CD4-positive, alpha-beta T cell (primary cell): ENCODE measurements at regions not wholly inside any gene's neighbourhood (a gene's known extent, or its start where the extent isn't known, plus 50 kb on each side); places are given as distances from the start of the nearest gene placed in this dataset.

Source experiments
- ATAC-seq: fragments of 200-7000 bp; cut with Tn5 transposase; one replicate; pipeline ENCODE4 v1.10.0; 2022; ENCODE audit warnings: mild to moderate bottlenecking; ENCODE audit not compliant: poor library complexity
- CTCF ChIA-PET: fragments of 350-600 bp; sonication (Branson Sonifier 250); formaldehyde crosslinking; loops from one replicate; lab custom pipeline; 2021; ENCODE audit warnings: antibody characterized with exemption, inconsistent platforms; lab: Charles Lee
- POLR2A ChIA-PET: fragments of 350-600 bp; sonication (Branson Sonifier 250); formaldehyde crosslinking; loops from one replicate; lab custom pipeline; 2021; ENCODE audit warnings: antibody characterized with exemption, inconsistent platforms; lab: Charles Lee
- DNase-seq, 14 experiments: peaks; one replicate each; pipeline ENCODE4 v3.0.0-alpha.2; 2013 to 2020; ENCODE audit warnings: mixed read lengths in 2 of 14
- H3K27ac ChIP-seq, 2 donors: one replicate each; pipeline versions ENCODE4 v1.5.1 to v1.7.0; 2013; ENCODE audit warnings: low read length in 2 of 2, low read depth in 1 of 2, mild to moderate bottlenecking in 1 of 2
- H3K27me3 ChIP-seq, 2 experiments: 1 replicate in 1 of 2; 2 replicates in 1 of 2; pipeline versions ENCODE4 v1.6.1 to v1.7.0; 2013; ENCODE audit warnings: low read length in 2 of 2, control low read depth in 1 of 2, mild to moderate bottlenecking in 1 of 2, moderate library complexity in 1 of 2; ENCODE audit not compliant: insufficient read depth in 2 of 2, control insufficient read depth in 1 of 2
- H3K36me3 ChIP-seq: one replicate; pipeline ENCODE4 v1.6.1; 2013; ENCODE audit warnings: low read length, control low read depth; ENCODE audit not compliant: insufficient read depth
- H3K4me1 ChIP-seq: one replicate; pipeline ENCODE4 v1.6.1; 2013; ENCODE audit warnings: low read length, control low read depth; ENCODE audit not compliant: insufficient read depth
- H3K4me3 ChIP-seq: one replicate; pipeline ENCODE4 v1.5.1; 2013; ENCODE audit warnings: mild to moderate bottlenecking, low read length, moderate library complexity
- H3K9me3 ChIP-seq, 2 experiments: 1 replicate in 1 of 2; 2 replicates in 1 of 2; pipeline versions ENCODE4 v1.6.1 to v1.7.0; 2013; ENCODE audit warnings: low read length in 2 of 2, mild to moderate bottlenecking in 2 of 2, control low read depth in 1 of 2, moderate library complexity in 1 of 2; ENCODE audit not compliant: control insufficient read depth in 1 of 2, insufficient read depth in 1 of 2
- H3K27ac Mint-ChIP-seq: one replicate; pipeline ENCODE4 v1.8.0; 2020; ENCODE audit warnings: mixed read lengths
- H3K27me3 Mint-ChIP-seq: one replicate; pipeline ENCODE4 v1.8.0; 2021; ENCODE audit warnings: mixed read lengths
- H3K36me3 Mint-ChIP-seq: one replicate; pipeline ENCODE4 v1.8.0; 2021; ENCODE audit warnings: low read depth, mixed read lengths
- H3K4me1 Mint-ChIP-seq: one replicate; pipeline ENCODE4 v1.8.0; 2021; ENCODE audit warnings: low read depth, mixed read lengths
- H3K4me3 Mint-ChIP-seq: one replicate; pipeline ENCODE4 v1.8.0; 2020; ENCODE audit warnings: mild to moderate bottlenecking, mixed read lengths
- H3K9me3 Mint-ChIP-seq: one replicate; pipeline ENCODE4 v1.8.0; 2020; ENCODE audit warnings: mixed read lengths
- intact Hi-C, 2 experiments: fragments of 100-400 bp; cut with DNase I in 1 of 2; cut with micrococcal nuclease in 1 of 2; formaldehyde crosslinking; loops; one replicate each; pipeline versions ENCODE4 v1.15.1 to v1.9.0; 2023 to 2025; cut with DNase I, micrococcal nuclease
- TF ChIP-seq, protein P1 (sequence below): fragments of 200-600 bp; IDR thresholded peaks from one replicate; pipeline ENCODE4 v1.8.0; 2022; ENCODE audit warnings: antibody characterized with exemption, mild to moderate bottlenecking

DNA sequence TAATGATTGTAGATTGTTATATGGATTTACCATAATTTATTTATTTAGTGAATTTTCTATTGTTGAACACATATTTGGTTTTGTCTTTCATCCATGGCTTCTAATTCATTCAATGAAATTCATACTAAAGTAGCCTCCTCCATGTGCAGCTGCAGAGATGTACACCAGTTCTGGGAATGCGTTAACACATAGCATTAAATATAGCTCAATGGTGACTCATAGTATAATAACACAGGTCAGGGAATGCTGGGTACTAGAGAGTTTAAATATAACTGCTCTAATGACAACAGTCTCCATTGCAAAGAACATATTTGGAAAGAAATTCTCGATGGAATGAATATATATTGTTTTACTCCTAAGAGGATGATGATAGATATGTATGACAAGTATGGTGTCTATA lies 1190.2 kb upstream of the NRXN1 start:
- intact Hi-C loops = no loop called here
- H3K4me1 ChIP-seq = no peaks in the 10 kb centered on the region
- CTCF ChIA-PET = no interaction called here
- no peaks in the 10 kb centered on the region for H3K27me3 ChIP-seq
- no peak overlapping the region for H3K27ac ChIP-seq
- Mint-ChIP-seq H3K4me1 (no peaks in the 10 kb centered on the region), H3K27me3 (no peaks in the 10 kb centered on the region), H3K36me3 (no peaks in the 10 kb centered on the region), H3K9me3 (peaks cover 6% of the 10 kb centered on the region), H3K4me3 (no peak overlapping the region), H3K27ac (no peak overlapping the region)
- H3K36me3 ChIP-seq = no peaks in the 10 kb centered on the region
- ATAC-seq (no peak), DNase-seq (no peak)
- TF ChIP-seq, protein P1, sequence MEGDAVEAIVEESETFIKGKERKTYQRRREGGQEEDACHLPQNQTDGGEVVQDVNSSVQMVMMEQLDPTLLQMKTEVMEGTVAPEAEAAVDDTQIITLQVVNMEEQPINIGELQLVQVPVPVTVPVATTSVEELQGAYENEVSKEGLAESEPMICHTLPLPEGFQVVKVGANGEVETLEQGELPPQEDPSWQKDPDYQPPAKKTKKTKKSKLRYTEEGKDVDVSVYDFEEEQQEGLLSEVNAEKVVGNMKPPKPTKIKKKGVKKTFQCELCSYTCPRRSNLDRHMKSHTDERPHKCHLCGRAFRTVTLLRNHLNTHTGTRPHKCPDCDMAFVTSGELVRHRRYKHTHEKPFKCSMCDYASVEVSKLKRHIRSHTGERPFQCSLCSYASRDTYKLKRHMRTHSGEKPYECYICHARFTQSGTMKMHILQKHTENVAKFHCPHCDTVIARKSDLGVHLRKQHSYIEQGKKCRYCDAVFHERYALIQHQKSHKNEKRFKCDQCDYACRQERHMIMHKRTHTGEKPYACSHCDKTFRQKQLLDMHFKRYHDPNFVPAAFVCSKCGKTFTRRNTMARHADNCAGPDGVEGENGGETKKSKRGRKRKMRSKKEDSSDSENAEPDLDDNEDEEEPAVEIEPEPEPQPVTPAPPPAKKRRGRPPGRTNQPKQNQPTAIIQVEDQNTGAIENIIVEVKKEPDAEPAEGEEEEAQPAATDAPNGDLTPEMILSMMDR = no peak
- H3K9me3 ChIP-seq = peaks cover 0 to 5% of the 10 kb centered on the region in 2 experiments
- POLR2A ChIA-PET = no interaction called here
- H3K4me3 ChIP-seq = no peak overlapping the region

DNA sequence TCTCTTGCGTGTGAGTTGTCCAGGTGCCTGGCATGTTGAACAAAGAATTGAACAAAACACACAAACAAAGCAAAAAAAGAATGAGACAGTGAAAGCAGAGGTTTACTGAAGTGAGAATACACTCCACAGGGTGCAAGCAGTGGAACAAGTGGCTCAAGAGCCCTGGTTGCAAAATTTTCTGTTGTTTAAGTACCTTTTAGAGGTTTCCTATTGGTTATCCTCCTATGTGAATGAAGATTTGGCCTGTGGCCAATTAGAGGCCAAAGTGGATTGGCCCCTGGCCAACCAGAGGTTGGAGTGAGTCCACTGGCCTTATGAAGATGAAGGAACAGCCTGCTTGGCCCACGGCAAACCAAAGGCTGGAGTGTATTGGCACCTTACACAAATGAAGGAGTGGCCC lies 1188.5 kb upstream of the NRXN1 start:
- Mint-ChIP-seq H3K27ac (no peak overlapping the region), H3K4me1 (no peaks in the 10 kb centered on the region), H3K9me3 (peaks cover 2% of the 10 kb centered on the region), H3K4me3 (no peak overlapping the region), H3K36me3 (no peaks in the 10 kb centered on the region), H3K27me3 (no peaks in the 10 kb centered on the region)
- H3K9me3 ChIP-seq = peaks cover 0 to 5% of the 10 kb centered on the region in 2 experiments
- intact Hi-C loops = no loop called here
- H3K36me3 ChIP-seq = no peaks in the 10 kb centered on the region
- ChIA-PET POLR2A (no interaction called here), CTCF (no interaction called here)
- no peaks in the 10 kb centered on the region for H3K27me3 ChIP-seq
- H3K4me3 ChIP-seq = no peak overlapping the region
- DNase-seq = peak in 1 of 14 experiments; percentile 3
- TF ChIP-seq, protein P1 = no peak
- no peak for ATAC-seq
- H3K4me1 ChIP-seq = no peaks in the 10 kb centered on the region
- no peak overlapping the region for H3K27ac ChIP-seq

DNA sequence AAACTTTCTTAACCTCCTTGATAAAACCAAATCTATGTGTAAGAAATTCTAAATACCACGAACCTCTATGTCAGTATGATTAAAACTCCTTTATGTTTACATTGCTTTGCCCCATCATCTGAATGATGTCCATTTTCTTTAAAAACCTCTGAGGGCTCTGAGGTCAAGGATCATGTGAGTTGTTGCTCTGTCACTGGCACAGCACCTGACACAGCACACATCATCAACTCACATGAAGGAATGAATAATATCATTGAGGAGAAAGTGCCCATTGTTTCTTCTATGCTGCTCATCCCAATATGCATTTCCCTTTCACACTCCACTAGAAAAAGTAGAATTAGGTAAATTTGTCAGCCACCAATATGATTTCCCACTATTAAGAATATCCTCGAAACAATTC lies 1178.7 kb upstream of the NRXN1 start:
- ChIA-PET POLR2A (no interaction called here), CTCF (no interaction called here)
- ATAC-seq (no peak), DNase-seq (no peak)
- Histone ChIP-seq H3K9me3 (peaks cover 0 to 4% of the 10 kb centered on the region in 2 experiments), H3K4me3 (no peak overlapping the region), H3K4me1 (no peaks in the 10 kb centered on the region), H3K27me3 (no peaks in the 10 kb centered on the region), H3K36me3 (no peaks in the 10 kb centered on the region), H3K27ac (no peak overlapping the region)
- TF ChIP-seq, protein P1 = no peak
- peaks cover 14% of the 10 kb centered on the region for H3K9me3 Mint-ChIP-seq
- intact Hi-C loops = no loop called here
- no peak overlapping the region for H3K27ac Mint-ChIP-seq
- no peaks in the 10 kb centered on the region for H3K4me1 Mint-ChIP-seq
- H3K36me3 Mint-ChIP-seq = no peaks in the 10 kb centered on the region
- no peaks in the 10 kb centered on the region for H3K27me3 Mint-ChIP-seq
- no peak overlapping the region for H3K4me3 Mint-ChIP-seq
